ENCODE measurements at regions not wholly inside any gene's neighbourhood (a gene's known extent, or its start where the extent isn't known, plus 50 kb on each side); places are given as distances from the start of the nearest gene placed in this dataset.
A peak's percentile ranks its signal among the peaks of the same experiment; 100 is the strongest.

DNA sequence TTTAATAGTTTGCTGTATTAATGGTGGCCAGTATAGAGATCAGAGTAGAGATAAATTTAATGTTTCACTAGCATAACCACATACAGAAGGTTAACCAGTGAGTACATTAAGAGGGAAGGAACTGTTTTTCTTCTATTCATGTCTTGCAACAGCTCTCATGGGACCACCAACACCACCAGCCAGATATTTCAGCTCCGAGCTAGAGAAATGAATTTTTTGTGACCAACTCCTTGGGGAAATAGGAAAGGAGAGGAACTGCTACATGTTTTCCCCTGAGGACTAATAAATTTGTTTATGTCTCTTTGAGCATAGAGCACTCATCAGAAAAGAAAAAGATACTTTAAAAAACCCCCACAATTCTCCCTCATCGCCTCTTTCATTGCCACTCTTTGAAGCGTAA, 247.5 kb downstream of the MBNL1 start:
- no peak for DNase-seq

DNA sequence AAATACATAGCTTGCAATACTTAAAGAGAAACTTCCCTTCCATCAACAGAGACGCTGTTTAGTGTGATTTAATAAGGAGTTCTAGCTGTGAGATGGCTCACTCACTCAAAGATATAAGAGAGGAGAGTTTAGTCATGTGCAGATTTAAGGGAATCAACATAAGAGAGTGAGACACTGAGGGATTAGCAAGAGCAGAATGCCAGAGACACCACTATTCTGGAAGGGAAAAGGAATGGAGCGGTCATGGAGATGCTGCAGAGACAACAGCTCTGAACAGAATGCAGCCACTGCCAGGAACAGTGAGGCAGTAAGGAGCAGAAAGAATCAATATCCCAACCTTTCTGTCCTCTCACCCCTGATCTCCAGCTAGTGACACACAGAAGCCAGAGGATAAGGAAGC, 248.8 kb downstream of the MBNL1 start:
- DNase-seq, result no peak

DNA sequence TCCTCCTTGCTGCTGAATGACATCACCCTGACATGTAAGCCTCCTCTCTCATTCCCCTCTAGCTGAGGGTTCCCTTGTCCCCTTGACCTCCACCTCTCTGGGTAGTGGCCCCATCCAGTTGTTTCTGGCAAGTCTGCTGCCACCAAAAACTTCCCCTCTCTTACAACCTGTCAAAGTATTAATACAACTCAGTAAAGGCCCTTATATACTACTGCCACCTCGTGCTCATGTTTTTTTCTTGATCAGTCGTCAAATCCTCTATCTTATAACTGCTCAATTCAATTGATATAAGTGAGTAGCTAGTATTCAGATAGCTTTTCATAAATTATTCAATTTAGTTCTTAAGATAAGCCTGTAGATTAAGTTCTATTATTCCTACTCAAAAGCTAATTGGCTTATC, 249.6 kb downstream of the MBNL1 start:
- DNase-seq, result no peak

DNA sequence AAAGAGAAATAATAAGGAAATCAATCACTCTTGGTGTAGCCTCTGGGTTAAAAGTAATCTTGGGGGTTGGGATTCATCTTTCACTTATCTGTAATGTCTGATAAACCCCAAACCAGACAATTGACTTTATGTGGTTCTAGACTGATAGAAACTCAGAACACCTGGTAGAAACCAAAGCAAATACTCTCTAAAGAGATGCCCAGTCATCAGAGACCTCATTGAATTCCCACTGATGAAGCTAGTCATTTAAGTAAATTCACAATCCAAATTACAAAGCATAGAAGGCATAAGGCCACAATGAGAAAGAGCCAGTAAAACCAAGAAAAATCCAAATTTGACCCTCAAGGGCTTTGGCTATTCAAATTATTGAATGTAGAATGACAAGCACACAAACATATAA, 250.6 kb downstream of the MBNL1 start:
- DNase-seq, result no peak

DNA sequence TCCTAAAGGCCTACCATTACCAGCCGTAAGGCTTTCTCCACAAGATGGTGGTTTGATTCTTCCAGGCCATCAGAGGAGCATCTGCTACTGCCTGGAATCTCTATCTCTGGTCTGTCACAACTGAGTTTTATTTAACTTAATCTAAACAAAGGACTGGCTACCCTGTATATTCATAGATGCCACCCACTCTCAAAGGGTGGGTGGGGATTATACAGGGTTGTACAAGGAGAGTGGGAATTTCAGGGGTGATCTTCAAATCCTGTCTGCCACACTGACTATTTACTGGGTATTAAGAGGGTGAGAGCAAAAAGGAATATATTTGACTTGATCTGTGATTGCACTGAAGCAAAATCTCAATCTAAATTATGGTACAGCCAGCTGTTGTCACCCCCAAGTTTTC, 253.3 kb downstream of the MBNL1 start:
- no peak for DNase-seq

DNA sequence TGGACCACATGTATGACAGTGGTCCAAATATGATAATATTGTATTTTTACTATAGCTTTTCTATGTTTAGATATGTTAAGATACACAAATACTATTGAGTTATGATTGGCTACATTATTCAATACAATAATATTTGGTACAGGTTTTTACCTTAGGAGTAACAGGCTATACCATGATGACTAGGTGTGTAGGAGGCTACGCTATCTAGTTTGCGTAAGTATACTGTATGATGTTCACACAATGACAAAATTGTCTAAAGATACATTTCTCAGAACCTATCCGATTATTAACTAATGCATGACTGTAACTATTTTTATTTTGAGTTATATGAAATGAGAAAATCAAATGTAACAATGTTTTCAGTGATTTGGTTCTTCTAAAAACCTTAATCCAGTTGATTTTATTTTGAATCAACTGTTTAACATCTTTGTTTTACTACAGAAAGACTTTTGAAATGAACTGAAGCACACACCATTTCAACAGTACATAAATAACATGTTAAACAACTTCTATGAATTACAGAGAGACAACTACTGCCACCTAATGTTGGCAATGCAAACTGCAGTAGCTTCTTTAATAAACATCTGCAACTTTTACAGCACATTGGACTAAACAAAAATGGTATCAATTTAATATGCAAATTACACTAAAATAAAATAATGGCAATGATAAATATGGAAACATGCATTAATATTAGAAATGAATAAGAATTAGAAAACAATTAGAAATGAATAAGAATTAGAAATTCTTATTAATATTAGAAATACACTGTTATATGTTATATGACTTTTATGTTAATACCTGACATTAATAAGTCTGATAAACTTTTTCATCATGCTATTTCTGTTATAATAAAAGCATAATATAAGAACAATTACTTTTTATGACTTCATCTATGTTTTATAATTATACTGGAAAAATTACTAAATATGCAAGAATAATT, 255.7 kb downstream of the MBNL1 start:
- no peak for DNase-seq

DNA sequence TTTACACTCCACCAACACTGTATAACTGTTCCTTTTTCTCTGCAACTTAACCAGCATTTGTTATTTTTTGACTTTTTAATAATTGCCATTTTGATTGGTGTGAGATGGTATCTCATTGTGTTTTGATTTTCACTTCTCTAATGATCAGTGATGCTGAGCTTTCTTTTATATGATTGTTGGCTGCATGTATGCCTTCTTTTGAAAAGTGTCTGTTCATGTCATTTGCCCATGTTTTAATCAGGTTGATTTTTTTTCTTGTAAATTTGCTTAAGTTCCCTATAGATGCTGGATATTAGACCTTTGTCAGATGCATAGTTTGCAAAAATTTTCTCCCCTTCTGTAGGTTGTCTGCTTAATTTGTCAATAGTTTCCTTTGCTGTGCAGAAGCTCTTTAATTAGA, 263.0 kb downstream of the MBNL1 start:
- no peak for DNase-seq

DNA sequence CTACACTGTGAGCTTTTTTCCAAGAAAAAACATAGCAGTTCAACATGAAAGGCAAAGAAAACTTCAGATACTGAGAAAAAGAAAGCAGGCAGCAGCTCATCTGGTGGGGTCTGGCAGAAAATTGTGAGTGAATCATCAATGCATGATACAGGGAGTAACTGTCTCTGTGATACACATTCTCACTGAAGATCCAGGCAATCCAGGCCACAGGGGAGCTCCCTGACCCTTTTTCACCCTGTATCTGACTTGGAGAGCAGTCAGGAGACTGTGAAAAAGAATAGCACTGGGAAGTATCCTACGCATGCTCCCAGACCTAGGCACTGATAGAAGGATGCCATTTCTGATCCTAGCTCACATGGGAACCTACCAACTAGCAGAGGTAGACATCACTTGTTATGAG, 269.8 kb downstream of the MBNL1 start:
- DNase-seq, result no peak

DNA sequence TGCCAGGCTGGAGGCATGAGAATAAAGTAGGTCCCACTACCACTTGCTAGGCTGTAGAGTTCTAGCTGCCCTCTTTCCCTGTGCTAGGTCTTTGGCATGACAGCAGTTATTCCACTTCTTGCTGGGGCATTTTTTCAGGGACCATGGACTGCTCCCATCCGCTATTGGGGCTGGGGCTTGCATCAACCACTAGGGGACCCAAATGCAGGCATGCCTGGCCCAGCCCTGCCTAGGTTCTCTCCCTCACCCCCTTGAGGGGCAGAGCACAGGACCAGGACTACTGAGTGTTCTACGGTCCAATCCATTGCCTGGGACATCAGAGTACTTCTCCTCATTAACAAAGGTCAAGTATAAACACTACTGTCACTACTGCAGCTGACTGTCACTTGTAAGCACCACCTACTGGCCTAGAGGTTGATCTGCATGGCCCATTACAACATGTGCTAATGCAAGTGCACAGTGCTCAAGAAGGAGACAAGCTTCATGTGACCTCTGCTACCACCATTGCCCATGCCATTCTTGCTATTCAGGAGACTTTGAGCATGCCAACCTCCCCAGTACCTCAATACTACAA, 270.5 kb downstream of the MBNL1 start:
- no peak for DNase-seq

DNA sequence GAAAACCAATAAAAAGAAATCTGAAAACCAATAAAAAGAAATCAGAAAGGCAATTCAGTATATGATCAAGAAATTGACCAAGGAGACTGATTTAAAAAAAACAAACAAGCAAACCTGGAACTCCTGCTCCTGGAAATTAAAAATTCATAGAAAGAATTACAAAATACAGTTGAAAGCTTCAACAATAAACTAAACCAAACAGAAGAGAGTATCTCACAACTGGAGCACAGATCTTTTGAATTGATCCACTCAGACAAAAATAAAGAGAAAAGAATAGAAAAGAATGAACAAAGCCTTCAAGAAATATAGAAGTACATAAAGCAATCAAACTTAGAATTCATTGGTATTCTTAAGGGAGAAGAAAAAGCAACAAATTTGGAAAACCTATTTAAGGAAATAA, 271.4 kb downstream of the MBNL1 start:
- no peak for DNase-seq

DNA sequence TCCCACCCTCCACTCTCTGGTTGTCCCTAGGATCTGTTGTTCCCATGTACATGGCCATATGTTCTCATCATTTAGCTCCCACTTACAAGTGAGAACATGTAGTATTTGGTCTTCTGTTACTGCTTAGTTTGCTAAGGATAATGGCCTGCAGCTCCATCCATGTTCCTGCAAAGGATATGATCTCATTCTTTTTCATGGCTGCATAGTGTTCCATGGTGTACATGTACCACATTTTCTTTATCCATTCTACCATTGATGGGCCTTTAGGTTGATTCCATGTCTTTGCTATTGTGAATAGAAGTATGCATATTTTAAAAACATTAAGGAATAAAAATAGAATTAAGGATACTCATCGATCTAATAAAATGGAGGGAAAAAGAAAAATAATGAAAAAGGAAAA, 278.4 kb downstream of the MBNL1 start:
- no peak for DNase-seq

DNA sequence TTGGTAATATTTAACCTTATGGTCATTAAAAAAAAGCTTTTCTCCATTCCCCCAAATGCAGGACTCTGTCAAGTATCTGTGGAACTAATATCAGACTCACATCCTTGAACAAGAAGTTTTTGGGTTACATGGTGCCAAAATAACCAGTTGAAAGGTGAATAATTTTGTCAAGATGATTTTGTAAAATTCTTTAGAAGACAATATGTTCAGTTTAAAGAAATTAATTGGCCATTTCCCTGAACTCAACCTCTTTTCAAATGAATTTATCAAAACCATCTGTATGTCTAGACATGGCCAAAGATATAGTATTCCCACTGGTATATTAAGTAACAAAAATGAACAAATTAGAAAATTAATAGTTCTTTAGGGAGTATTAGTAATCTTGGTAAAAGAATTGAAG, 280.5 kb downstream of the MBNL1 start:
- no peak for DNase-seq

DNA sequence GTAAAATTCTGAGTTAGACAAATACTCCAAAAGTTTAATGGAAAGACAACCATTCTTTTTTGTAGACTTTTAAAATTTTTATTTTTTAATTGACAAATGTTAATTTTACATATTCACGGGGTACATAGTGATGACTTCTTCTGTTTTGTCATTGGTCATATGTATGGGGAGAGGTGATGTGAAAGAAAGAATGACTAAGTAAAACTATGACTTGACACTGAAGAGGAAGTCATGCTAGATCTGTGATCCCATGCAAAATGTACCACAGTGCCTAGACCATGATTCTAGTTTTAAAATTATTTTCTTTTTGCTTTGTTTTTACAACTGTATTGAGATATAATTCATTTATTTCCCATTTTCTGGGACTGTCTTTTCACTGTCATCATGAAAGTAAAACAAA, 281.6 kb downstream of the MBNL1 start:
- DNase-seq, result no peak

DNA sequence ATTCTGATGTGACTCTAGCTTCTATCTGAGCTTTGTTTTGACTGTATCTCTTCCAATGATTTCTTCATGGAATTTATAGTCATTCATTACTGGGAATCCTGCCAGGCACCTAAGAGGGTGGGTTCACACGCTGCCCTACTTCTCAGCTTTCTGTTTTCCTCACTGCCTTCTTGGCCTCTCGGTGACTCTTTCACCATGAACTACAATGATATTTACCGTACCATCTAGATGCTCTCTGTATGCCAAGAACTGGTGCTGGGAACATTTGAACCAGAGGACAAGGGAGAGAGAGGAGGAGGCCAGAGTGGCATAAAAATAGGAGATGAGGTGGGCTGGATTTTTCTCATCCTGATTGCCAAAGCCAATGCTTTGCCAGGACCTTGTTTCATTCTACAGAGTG, 280.0 kb upstream of the P2RY1 start:
- no peak for DNase-seq

DNA sequence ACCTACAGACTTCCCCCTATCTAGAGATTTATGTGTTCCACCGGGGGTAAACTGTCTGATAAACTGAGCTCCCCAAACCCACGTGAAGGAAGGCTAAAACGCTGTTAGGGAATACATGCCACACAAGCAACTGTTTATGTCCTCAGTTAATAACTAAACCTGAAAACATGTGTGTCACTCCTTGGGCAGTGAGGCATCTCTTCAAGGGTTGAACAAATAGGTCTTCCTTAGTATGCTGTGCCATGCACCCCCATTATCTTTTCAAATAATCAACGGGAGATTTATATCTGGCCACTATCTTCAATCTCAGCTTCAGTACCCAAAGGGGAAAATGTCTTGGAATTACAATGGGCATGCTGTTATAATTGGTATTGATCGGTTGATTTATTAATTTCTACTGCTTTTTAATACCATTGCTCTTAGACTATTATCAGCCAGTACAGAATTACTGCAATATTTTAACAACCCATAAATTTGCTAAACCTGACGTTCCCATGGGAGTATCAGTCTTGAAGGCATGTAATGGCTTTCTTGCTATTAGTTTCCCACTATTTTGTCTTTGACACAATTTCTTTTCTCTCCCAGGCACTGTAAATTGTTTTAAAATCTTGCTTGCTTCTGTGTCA, 279.2 kb upstream of the P2RY1 start:
- DNase-seq, result no peak

DNA sequence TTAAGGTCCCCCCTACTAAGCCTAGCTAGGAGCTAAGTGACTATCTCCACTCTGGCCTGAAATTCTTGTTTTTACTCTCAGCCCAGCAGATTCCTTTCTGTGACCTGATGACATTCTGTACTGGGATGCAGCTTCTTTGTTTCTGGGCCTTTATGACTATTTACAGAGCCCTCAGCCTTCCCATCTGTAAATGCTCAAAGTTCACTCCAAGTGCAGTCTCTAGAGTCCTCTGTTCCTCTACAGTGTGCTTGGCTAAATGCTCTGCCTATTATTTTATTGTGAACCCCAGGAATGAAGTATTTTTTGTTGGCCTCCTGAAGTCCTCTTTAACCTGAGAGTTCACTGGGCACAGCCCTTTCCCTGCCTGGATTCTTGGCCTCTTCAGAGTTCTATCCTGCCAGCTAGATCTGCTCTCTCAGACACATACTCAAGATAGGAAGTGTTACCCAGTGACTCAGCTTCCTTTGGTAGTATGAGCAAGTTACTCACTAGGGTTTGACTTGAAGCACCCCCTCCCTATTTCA, 278.1 kb upstream of the P2RY1 start:
- DNase-seq, result no peak

DNA sequence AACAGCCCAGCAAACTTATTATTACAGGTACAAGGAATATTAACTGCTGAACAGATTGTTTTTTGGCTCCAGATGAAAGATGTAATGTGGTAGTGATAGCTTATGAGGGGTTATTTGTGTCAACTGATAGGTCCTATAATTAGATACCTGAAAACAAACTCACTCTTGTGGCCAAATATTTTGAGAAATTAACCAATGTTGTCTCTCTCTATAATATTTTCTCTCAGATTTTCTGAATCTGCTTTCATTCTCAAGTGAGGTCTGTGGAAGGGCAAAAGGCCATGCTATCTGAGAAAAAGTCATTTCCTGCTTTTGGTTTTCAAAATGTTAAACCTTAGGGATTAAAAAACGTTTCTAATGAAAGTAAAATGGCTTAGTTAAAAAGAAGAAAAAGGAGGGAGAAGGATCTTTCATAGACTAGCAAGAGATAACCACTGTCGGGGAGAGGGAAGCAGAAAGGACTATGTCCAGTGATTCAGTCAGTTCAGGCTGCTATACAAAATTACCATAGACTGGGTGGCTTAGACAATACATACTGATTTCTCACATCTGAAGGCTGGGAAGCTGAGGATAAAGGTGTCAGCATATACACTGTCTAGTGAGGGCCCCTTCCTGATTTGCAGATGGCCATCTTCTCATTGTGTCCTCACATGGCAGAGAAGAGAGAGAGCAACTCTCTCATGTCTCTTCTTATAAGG, 277.5 kb upstream of the P2RY1 start:
- DNase-seq, result no peak

DNA sequence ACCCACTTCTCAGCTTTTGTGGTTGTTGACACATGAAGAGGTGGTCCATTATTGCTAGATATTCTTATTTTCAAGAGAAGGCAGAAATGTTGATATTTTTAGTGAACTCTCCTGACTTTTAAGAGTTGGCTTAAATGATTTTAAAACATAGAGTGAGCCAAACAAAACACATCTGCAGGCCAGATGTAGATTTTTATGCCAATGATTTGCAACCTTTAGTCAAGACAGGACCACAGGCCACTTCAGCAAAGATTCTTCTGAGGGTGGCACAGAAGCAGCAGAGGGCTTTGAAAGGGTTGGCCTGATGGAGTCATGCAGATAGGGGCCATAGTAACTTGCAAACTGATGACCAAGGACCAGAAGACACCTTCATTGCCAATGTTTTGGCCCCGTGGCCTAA, 276.5 kb upstream of the P2RY1 start:
- DNase-seq, result no peak

DNA sequence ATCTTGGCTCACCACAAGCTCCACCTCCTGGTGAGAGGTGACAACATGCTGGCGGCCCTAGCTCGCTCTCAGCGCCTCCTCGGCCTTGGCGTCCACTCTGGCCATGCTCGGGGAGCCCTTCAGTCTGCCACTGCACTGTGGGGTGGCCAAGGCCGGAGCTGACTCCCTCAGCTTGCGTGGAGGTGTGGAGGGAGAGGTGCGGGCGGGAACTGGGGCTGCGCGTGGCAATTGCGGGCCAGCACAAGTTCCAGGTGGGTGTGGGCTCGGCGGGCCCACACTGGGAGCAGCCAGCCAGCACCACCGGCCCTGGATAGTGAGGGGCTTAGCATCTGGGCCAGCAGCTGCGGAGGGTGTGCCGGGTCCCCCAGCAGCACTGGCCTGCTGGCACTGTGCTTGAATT, 275.7 kb upstream of the P2RY1 start:
- DNase-seq, result peak; percentile 2

DNA sequence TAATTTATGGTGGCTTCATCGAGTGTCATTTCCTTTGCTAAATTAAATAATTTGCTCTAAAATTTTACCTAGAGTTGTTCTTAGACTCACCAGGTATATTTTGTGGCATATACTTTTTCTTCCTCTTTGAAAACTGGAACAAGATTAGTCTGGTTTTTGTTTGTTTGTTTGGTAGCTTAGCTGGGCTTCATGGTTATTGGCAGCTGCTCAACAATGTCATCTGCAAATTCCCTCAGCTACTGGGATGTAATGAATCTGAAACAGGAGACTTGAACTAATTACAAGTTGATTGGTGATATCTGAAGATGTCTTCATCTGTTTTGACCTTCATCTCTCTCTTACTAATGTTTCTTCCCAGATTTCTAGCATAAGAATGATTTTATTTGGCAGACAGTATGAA, 270.5 kb upstream of the P2RY1 start:
- DNase-seq, result no peak

DNA sequence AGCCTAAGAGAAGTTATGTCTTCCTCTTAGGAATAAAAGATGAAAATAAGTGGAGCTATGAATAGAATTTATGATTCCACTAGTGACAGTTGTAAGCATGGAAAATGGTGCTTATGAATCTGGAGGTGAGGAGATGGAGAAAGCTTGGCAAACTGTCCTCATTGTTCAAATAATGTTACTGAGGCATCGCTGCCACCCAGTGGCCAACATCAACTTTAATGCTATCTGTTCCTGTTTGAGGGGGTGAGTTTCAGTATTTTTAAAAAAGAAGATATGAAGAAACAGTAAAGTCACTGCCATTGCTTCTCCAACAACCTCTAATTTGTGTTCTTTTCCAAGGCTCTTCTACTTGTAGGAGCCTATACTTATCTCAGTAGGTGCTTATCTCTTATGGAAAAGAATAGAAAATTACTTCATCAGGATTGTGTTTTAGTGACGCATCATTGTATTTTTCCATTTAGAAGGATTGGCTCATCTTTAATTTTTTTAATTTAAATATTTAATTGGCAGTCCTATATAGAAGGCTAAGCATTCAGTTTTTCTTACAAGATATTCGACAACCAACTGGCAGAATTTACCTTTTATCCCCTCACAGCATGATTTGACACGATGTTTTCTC, 260.4 kb upstream of the P2RY1 start:
- DNase-seq, result no peak

DNA sequence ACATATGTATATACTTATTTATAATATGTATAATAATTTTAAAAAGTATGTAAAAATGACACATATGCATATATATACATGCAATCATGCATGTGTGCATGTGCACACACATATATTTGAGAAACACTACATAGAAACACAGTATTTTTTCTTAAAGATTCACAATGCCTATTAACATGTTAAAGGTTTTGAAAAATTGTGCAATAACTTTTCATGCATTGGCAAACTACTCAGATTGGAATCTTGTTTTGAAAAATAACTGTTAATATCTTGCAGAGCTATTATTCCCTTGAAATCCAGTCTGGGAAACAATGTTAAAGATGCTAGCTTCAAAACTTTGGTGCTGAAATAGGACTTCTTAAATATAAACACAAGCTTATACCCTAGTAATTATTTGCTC, 256.2 kb upstream of the P2RY1 start:
- no peak for DNase-seq

DNA sequence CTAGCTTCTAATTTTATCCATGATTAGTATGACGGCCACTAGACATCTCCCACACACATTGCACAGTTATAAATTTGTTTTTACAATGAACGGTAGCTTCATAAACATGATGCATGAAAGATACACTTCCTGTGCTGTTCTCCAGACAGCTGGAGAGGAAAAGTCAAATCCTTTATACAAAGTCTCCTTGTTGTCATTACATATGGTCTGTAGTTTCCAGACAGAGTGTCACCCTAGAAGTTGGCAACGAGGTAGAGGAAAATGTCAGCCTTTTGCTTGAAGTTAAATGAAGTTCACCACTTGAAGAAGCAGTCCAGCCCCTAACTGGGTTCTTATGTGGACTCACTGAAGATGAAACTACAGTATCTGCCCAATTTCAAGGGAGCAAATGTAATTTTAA, 253.0 kb upstream of the P2RY1 start:
- DNase-seq, result no peak

Data from activated gamma-delta T cell (primary cell).